GM19238 (cell line): ENCODE measurements at regions not wholly inside any gene's neighbourhood (a gene's known extent, or its start where the extent isn't known, plus 50 kb on each side); places are given as distances from the start of the nearest gene placed in this dataset.

Experiments used
- DNase-seq: peaks from one replicate; pipeline ENCODE4 v3.0.0; 2011; ENCODE audit warnings: low spot score; ENCODE audit not compliant: insufficient read length

GRCh38 chr5:10173716-10174115, 76.0 kb downstream of the ATPSCKMT start:
- no peak for DNase-seq

GRCh38 chr5:10172247-10172646, 77.4 kb downstream of the ATPSCKMT start:
- no peak for DNase-seq

- no peak for DNase-seq
Observed at GRCh38 chr5:10169359-10169758, 80.3 kb downstream of the ATPSCKMT start.

- no peak for DNase-seq
Observed at GRCh38 chr5:10168254-10168653, 81.4 kb downstream of the ATPSCKMT start.

GRCh38 chr5:10167806-10168205, 81.9 kb downstream of the ATPSCKMT start:
- DNase-seq, result no peak

GRCh38 chr5:10166392-10166791, 83.3 kb downstream of the ATPSCKMT start:
- DNase-seq, result no peak

- DNase-seq, result no peak
Observed at GRCh38 chr5:10162468-10162867, 87.2 kb downstream of the ATPSCKMT start.

GRCh38 chr5:10161778-10162177, 87.9 kb downstream of the ATPSCKMT start:
- DNase-seq, result no peak

GRCh38 chr5:10160241-10160640, 89.4 kb downstream of the ATPSCKMT start:
- no peak for DNase-seq

- DNase-seq, result no peak
Observed at GRCh38 chr5:10158886-10159285, 90.8 kb downstream of the ATPSCKMT start.

- no peak for DNase-seq
Observed at GRCh38 chr5:10157085-10157669, 92.5 kb downstream of the ATPSCKMT start.

- no peak for DNase-seq
Observed at GRCh38 chr5:10155897-10156667, 93.6 kb downstream of the ATPSCKMT start.

GRCh38 chr5:10153808-10154537, 95.7 kb downstream of the ATPSCKMT start:
- no peak for DNase-seq

- no peak for DNase-seq
Observed at GRCh38 chr5:10153394-10153793, 96.3 kb downstream of the ATPSCKMT start.

GRCh38 chr5:10151656-10152055, 98.0 kb downstream of the ATPSCKMT start:
- DNase-seq, result no peak

- no peak for DNase-seq
Observed at GRCh38 chr5:10149911-10150310, 99.8 kb downstream of the ATPSCKMT start.

- DNase-seq, result no peak
Observed at GRCh38 chr5:10145923-10146401, 103.7 kb downstream of the ATPSCKMT start.

GRCh38 chr5:10144040-10144439, 105.6 kb downstream of the ATPSCKMT start:
- DNase-seq, result no peak

GRCh38 chr5:10140195-10140973, 109.3 kb downstream of the ATPSCKMT start:
- no peak for DNase-seq

GRCh38 chr5:10138395-10139057, 111.2 kb downstream of the ATPSCKMT start:
- DNase-seq, result no peak

- no peak for DNase-seq
Observed at GRCh38 chr5:10133830-10134229, 115.9 kb downstream of the ATPSCKMT start.
